HG02610 (cell line): ENCODE measurements at regions not wholly inside any gene's neighbourhood (a gene's known extent, or its start where the extent isn't known, plus 50 kb on each side); places are given as distances from the start of the nearest gene placed in this dataset.

Experiments
- ATAC-seq: cut with Tn5 transposase; IDR thresholded peaks from one replicate; pipeline ENCODE4 v1.9.1; 2021; ENCODE audit warnings: mild to moderate bottlenecking, moderate library complexity; ENCODE audit not compliant: unreplicated experiment

GRCh38 chr5:58121391-58121790 lies 338.5 kb downstream of the PLK2 start:
- no peak for ATAC-seq

GRCh38 chr5:58117542-58117941 lies 342.3 kb downstream of the PLK2 start:
- no peak for ATAC-seq

GRCh38 chr5:58116346-58116745 lies 343.5 kb downstream of the PLK2 start:
- ATAC-seq, result no peak

- ATAC-seq, result no peak
Measured at GRCh38 chr5:58115811-58116210, 344.1 kb downstream of the PLK2 start.

GRCh38 chr5:58114324-58114723 lies 345.6 kb downstream of the PLK2 start:
- ATAC-seq, result no peak

- ATAC-seq, result no peak
Measured at GRCh38 chr5:58113172-58113571, 346.7 kb downstream of the PLK2 start.

GRCh38 chr5:58108511-58108910 lies 351.4 kb downstream of the PLK2 start:
- no peak for ATAC-seq

GRCh38 chr5:58107704-58108103 lies 352.2 kb downstream of the PLK2 start:
- no peak for ATAC-seq

- ATAC-seq, result no peak
Measured at GRCh38 chr5:58106754-58107410, 353.0 kb downstream of the PLK2 start.

GRCh38 chr5:58105836-58106235 lies 354.1 kb downstream of the PLK2 start:
- no peak for ATAC-seq

- ATAC-seq, result no peak
Measured at GRCh38 chr5:58099257-58099656, 360.6 kb downstream of the PLK2 start.

GRCh38 chr5:58094031-58094430 lies 365.9 kb downstream of the PLK2 start:
- ATAC-seq, result no peak

- no peak for ATAC-seq
Measured at GRCh38 chr5:58090704-58091103, 369.2 kb downstream of the PLK2 start.

- ATAC-seq, result no peak
Measured at GRCh38 chr5:58088941-58089340, 370.9 kb downstream of the PLK2 start.

GRCh38 chr5:58087905-58088304 lies 372.0 kb downstream of the PLK2 start:
- no peak for ATAC-seq

GRCh38 chr5:58087123-58087522 lies 372.8 kb downstream of the PLK2 start:
- ATAC-seq, result no peak

- no peak for ATAC-seq
Measured at GRCh38 chr5:58085800-58086199, 374.1 kb downstream of the PLK2 start.

- no peak for ATAC-seq
Measured at GRCh38 chr5:58081435-58081834, 378.5 kb downstream of the PLK2 start.

- ATAC-seq, result no peak
Measured at GRCh38 chr5:58080573-58080972, 379.3 kb downstream of the PLK2 start.

GRCh38 chr5:58077966-58078365 lies 381.9 kb downstream of the PLK2 start:
- ATAC-seq, result no peak

GRCh38 chr5:58077416-58077815 lies 382.5 kb downstream of the PLK2 start:
- no peak for ATAC-seq

GRCh38 chr5:58076483-58077257 lies 383.2 kb downstream of the PLK2 start:
- no peak for ATAC-seq

- no peak for ATAC-seq
Measured at GRCh38 chr5:58075907-58076306, 384.0 kb downstream of the PLK2 start.
